Stimulated activated CD8-positive, alpha-beta memory T cell treated with anti-CD3 and anti-CD28 coated beads, Interleukin-12 subunit alpha, Interleukin-12 subunit beta, amount 100 ng/mL, for 24 hours (primary cell): ENCODE measurements at regions not wholly inside any gene's neighbourhood (a gene's known extent, or its start where the extent isn't known, plus 50 kb on each side); places are given as distances from the start of the nearest gene placed in this dataset.
"Not testable (repeated sequence)": the region's sequence is repeated elsewhere in the genome, so short reads cannot be mapped to it uniquely, and the experiment has no call there.

ENCODE experiments used
- DNase-seq: peaks from one replicate; pipeline ENCODE4 v3.0.0-alpha.2; 2020; ENCODE audit errors: extremely low read depth

DNA sequence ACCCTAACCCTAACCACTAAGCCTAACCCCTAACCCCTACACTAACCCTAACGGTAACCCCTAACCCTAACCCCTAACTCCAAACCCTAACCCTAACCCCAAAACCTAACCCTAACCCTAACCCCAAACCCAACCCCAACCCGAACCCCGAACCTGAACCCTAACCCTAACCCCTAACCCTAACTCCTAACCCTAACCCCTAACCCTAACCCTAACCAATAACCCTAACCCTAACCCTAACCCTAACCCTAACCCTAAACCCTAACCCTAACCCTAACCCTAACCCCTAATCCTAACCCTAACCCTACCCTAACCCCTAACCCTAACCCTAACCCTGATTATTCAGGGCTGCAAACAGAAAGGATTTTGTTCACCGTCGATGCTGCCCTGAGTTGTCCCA lies 144.6 kb upstream of the DUSP22 start:
- not testable (repeated sequence) for DNase-seq

DNA sequence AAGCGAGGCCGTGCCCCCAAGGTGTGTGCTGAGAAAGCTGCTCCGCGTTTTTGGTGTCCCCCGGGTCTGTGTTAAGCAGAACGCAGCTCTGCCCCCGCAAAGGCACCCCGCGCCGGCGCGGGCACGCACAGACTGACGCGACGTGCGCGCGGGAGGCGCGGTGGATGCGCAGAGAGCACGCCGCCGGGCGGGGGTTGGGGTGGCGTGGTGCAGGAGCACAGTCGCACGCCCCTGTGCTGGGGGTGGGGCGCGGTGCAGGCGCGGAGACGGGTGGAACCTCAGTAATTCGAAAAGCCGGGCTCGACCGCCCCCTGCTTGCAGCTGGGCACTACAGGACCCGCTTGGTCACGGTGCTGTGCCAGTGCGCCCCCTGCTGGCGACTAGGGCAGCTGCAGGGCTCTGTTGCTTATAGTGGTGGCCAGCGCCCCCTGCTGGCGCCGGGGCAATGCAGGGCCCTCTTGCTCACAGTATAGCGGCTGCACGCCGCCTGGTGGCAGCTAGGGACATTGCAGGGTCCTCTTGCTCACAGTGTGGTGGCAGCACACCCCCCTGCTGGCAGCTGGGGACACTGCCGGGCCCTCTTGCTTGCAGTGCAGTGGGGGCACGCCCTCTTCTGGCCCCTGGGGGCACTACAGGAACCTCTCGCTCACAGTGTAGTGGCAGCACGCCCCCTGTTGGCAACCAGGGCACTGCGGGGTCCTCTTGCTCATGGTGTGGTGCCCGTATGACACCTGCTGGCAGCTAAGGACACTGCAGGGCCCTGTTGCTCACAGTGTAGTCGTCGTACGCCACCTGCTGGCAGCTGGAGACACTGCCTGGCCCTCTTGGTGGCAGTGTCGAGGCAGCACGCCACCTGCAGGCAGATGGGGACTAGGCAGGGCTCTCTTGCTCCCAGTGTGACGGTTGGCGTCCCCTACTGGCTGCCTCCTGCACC lies 144.0 kb upstream of the DUSP22 start:
- peak; percentile 44 for DNase-seq

DNA sequence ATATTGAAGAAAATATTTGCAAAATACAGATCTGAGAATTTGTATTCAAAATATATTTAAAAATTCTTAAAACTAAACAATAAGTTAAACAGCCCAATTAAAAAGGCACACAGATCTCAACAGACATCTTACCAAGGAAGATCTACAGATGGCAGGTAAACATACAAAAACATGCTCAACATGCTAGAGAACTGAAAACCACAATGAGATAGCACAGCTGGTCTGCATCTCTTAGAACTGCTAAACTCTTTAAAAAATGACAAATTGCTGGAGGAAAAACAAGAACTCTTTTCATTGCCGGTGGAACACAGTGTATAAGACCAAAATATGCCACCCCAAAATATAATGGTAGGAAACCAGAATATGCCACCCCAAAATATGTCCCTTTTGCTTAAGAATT lies 142.1 kb upstream of the DUSP22 start:
- not testable (repeated sequence) for DNase-seq

DNA sequence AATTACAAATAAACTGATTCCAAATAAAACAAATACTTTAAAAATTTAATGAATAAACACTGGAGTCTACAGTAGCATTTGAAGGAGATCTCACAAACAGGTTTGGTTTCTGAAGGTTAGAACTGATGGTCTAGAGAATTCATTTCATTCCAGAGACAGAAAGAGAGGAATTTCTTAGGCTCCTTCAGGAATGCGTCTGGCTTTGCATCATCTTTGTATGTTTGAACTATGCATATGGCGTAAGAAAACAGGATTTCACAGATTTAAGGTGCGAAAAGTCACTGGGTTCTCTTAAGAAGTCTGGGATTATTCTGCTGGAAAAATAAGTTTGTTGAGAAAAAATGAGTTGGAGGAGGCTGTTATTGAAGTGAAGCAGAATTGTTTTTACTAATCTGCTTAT lies 139.9 kb upstream of the DUSP22 start:
- DNase-seq: not testable (repeated sequence)

DNA sequence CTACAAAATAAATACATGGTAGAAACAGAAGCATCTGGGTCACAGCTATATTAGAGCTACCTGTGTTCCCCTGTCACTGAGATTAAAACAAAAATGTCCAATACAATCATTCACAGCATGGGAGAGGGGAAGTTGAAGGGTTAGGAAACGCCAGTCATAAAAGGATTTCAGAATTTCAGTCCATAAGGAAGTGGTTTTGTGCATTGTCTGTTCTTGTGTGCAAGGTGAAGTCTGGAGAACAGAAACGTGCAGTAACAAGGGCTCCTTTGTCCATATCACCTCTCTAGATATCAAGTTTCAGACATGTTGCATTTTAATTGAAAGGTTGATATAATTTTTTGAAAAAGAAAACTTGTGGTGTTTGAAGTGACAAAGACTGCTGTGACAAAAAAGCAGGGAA lies 139.3 kb upstream of the DUSP22 start:
- not testable (repeated sequence) for DNase-seq

DNA sequence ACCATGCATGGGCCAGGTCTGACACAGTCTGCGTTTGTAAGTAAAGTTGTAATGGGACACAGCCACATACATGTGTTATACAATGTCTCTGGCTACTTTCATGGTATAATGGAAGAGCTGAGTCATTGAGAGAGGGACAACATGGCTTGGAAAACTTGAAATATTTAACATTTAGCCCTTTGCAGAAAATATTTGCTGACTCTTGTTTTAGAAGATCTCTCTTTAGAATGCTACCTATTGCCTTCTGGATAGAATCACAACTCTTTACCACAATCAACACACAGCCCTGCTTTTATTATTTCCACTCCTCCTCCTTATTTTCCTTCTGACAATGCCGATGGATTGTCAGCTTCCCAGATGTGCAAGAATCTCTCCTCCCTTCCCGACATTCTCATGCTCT lies 138.4 kb upstream of the DUSP22 start:
- DNase-seq: not testable (repeated sequence)

DNA sequence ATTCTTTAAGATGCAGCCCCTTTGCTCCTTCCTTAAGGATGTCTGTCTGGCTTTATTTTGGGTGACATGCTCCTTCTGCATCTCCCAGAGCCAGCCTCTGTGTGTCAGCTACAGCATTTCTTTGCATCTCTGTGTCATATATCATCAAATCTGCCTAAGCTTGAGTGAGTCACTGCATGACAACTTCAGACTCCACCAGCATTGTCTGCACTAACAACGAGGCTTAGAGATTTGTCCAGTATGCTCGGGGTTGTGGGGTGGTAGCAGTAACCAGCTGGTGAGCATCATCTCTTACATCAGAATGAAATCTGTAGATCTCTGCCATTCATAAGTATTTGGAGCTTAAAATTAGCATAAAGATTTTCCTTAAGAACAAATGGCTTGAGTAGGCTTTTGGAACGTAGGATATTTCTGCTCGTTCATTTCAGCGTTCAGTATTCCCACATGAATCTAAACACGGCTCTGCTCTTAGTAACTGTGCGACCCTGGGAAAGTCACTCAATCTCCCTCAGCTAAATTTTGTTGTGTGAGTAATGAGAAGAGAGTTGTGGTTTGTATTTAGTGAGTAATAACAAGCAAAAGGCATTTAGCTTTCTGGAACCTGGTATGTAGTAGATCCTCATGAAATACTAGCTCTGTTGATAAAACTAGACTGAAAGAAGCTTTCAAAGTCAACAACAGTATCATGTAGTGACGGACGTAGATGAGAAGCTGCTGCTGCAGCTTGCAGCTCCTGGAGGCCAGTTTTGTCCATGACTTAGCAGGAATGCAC lies 137.8 kb upstream of the DUSP22 start:
- DNase-seq: not testable (repeated sequence)

DNA sequence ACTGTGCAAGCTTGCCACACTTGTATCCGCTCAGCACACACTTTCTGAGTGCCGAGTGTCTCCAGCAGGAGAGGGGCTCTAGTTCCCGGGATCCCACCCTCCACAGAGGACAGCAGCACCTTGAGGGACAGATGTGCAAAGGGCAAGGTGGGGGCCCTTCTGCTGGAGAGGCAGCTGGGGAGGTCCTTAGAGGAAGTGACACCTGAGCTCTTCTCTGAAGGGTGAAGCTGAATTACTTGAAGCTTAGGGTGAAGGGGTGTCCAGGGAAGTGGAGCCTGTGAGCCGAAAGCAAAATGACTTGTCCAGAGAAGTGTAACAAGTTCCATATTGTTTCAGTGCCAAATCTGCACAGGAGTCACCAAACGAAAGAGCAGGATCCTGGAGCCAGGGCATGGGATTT lies 136.3 kb upstream of the DUSP22 start:
- DNase-seq: no peak

DNA sequence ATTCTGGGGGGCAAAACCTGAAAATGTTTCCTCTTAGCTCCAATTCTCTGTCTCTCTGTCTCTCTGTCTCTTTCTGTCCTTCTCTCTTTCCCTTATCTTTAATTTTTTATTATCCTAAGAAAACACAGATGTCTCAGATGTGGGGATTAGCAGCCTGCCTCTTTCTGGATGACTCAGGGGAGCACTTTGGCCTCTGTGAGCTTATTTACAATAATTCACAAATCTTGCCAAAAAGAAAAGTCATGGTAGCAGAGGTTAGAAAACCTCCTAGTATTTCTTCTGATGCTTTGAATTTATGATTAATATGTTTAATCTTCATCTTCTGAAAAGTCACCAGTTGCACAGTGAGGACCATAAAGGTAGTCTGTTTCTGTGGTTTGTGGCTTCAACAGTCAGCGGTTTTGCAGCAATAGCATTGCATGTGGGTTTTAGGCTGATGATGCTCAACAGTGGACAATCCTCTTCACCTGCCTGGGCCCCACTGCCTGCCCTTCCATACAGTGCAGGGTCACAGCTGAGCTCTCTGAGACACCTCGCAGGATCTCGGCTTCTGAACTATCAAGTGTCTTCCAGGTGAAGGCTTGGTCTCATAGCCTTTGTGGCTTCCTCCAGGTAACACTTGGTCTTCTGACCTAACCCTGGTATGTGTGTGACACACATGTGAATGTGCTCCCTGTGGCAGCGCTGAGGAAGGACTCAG lies 135.7 kb upstream of the DUSP22 start:
- not testable (repeated sequence) for DNase-seq

DNA sequence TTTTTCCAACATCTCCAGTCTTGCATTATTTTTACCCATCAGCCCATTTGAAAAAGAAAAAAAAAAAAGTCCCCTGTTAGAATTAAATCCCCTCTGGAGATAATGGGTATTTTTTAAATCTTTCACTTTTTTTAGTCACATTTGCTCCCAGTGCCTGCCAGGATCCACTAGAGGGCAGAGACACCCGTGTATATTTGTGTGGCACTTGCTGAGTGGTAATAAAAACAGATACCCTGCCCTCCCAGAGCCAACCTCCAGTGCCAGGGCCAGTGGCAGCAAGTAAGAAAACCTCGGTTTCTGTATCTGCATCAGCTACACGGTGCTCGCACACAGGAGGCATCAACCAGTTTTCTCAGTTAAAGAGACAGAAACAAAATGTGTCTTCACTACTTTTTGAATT lies 135.1 kb upstream of the DUSP22 start:
- DNase-seq: not testable (repeated sequence)

DNA sequence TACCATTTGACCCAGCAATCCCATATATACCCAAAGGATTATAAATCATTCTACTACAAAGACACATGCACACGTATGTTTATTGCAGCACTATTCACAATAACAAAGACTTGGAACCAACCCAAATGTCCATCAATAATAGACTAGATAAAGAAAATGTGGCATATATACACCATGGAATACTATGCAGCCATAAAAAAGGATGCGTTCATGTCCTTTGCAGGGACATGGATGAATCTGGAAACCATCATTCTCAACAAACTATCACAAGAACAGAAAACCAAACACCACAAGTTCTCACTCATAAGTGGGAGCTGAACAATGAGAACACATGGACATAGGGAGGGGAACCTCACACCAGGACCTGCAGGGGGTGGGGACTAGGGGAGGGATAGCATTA lies 130.6 kb upstream of the DUSP22 start:
- DNase-seq: not testable (repeated sequence)

DNA sequence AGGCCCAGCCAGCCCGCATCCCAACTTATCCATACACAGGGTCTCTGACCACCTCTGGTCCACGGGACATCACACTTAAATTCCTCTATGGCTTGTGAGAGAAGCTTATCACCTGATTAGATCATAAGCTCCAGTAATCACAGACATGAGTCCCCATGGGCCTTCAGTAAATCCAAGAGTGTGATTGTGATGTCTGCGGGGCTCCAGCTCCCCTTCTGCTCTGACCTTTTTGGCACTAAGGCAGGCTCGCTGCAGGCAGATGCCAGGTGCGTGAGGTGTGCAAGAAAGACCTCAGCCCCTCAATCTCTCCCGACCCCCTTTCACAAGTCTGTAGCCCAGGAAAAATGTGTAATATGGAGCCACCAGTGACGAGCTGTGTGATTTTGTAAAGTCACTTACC lies 127.6 kb upstream of the DUSP22 start:
- DNase-seq: no peak

DNA sequence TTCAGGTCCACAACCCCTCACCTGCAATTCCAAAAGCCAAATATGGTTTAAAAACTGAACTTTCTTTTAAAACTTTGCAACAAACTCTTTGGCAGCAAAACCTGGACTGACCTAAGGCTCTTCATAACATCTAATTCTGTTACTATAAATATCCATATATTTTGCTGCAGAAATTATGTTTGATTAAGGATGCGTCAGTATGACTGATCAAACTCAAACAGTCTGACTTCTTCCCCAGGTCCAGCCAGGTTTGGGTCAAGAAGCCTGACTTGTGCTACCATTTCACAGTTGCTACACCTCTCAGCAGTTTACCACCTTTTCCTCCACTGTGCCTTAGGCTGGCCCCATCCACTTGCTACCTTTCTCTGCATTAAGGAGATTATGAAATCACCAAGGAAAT lies 127.0 kb upstream of the DUSP22 start:
- no peak for DNase-seq

DNA sequence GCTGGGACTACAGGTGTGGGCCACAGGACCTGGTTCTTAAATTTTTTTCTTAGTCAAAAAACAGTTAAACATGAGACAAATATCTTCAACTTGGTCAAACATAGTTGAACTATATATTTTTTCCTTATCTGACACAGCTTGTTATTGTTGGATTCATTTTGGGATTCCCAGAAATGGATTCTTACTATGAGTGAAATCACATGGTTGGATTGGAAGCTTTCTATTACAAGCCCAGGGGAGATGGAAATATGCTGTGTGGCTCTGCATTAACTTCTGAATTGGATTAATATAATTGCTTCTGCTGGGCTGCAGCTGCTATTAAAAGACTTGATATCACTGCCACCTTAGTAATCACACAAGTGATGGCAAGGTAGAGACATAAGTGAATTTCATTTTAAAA lies 126.4 kb upstream of the DUSP22 start:
- DNase-seq: no peak

DNA sequence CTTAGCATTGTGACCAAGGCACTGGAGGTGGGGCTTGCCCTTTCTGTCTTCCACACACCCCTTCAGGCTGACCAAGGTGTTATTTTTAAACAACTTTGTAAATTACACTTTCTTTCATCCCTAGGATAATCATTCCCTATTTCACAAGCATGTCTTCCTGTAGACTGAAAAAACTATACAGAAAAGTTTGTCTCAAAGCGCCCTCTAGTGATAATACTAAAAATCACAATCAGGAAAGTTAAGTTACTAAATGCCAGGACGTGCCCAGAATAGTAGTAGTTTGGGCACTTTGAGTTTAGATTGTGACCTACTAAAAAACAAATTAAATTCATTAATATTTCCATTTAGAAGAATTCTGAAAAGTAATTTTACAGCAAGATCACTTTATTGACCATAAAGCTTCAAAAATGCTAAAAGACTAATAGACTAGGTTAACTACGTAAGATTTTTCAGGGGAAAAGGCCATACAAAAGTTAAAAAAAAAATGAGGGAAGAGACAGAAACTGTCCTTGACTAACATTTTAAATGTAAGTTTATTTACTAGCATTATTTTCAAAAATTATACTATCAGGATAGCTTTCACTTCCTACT lies 123.3 kb upstream of the DUSP22 start:
- no peak for DNase-seq

DNA sequence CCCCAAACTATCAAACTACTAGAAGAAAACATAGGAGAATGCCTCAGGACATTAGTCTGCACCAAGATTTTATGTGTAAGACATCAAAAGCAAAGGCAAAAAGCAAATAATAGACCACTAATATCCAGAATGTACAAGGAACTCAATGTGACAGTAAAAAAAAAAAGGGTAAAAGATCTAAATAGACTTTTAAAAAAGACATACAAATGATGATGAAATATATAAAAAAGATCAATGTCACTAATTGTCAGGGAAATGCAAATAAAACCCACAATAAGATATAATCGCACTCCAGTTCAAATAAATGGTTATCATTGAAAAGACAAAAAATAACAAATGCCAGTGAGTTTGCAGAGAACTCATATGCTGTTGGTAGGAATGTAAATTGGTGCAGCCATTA lies 118.3 kb upstream of the DUSP22 start:
- no peak for DNase-seq

DNA sequence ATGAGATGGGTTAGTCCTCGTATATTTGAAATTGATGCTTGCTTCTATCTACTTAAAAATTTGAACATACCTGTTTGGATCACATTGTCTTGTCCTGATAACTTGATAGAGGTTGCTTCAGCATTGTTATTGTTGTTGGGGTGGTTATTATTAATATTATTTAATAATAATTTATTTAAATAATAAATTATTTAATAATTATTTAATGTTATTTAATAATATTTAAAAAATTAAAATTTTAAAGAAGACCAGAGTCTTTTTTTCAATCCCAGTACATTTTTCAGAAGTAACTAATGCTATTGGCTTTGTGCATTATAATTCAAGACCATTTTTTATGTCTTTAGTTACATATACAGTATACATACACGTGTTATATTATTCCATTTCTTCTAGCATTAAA lies 116.6 kb upstream of the DUSP22 start:
- no peak for DNase-seq

DNA sequence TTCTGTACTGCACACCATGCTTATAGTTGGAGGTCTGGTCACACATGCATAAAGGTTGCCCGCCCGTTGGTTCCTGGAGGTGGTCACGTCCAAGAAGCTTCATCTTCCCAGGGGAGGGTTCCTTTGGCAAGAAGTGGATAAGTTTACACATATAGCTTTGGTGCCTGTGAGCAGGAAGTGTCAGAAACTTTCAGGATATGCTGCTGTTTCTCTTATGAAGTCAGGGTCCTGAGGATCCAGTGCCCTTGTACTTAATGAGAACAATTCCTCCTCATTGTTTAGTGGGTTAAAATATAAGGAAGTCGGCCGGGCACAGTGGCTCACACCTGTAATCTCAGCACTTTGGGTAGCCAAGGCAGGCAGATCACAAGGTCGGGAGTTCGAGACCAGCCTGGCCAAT lies 115.5 kb upstream of the DUSP22 start:
- DNase-seq: no peak

DNA sequence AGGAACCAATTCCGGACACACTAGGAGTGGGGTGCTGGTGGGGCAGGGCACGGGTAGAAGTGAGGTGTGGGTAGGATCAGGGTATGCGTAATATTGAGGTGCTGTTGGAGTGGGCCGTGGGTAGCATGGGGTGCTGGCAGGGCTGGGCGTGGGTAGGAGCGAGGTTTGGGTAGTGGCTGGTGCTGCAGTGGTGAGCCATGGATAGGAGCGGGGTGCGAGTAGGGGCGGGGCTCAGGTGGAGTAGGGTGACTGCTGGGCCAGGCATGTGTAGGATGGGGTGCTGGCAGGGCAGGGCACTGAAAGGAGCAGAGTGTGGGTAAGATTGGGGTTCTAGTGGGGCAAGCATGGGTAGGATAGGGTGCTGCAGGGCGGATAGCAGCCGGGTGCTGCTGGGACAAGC lies 114.2 kb upstream of the DUSP22 start:
- no peak for DNase-seq

DNA sequence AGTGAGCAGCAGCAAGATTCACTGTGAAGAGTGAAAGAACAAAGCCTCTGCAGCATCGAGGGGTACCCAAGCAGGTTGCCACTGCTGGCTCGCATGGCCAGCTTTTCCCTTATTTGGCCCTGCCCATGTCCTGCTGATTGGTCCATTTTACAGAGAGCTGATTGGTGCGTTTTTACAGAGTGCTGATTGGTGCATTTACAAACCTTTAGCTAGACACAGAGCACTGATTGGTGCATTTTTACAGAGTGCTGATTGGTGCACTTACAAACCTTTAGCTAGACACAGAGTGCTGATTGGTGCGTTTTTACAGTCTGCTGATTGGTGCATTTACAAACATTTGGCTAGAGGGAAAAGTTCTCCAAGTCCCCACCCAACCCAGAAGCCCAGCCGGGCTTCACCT lies 113.4 kb upstream of the DUSP22 start:
- DNase-seq: not testable (repeated sequence)

DNA sequence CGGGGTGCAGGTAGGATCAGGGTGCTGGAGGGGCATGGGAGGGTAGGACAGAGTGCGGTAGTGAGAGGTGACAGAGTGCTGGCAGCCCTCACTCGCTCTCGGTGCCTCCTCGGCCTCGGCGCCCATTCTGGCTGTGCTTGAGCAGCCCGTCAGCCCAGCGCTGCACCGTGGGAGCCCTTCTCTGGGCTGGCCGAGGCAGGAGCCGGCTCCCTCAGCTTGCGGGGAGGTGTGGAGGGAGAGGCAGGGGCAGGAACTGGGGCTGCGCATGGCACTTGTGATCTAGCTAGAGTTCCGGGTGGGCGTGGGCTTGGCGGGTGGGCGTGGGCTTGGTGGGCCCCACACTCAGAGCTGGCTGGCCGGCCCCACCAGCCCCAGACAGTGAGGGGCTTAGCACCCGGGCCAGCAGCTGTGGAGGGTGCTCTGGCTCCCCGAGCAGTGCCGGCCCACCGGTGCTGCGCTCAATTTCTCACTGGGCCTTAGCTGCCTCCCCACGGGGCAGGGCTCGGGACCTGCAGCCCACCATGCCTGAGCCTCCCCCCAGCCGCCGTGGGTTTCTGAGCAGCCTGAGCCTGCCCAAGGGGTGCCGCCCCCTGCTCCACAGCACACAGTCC lies 112.8 kb upstream of the DUSP22 start:
- no peak for DNase-seq
